ENCODE measurements at regions not wholly inside any gene's neighbourhood (a gene's known extent, or its start where the extent isn't known, plus 50 kb on each side); places are given as distances from the start of the nearest gene placed in this dataset.

DNA sequence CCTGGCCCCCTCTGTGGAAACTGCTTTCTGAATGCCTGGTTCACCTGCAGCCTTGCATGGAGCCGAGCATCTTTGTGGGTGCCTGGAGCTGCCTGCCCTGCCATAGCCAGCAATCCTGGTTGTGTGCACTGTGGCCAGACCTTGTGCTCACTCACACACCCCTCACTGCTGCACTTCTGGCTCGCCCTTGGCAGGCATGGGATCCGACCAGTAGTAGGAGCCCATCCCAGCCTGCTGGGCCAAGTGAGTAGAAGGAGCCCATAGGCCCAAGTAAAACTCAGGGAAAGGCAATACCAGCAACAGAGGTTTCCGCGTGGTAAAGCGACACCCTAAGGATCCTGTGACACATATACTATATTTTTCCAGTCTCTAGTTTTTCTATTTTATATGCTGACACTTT, 270.0 kb upstream of the NAV3 start:
- no peak for DNase-seq

- DNase-seq = no peak
Observed at GRCh38 chr12:77559400-77560074, 271.2 kb upstream of the NAV3 start.

- no peak for DNase-seq
Observed at GRCh38 chr12:77555074-77555473, 275.6 kb upstream of the NAV3 start.

DNA sequence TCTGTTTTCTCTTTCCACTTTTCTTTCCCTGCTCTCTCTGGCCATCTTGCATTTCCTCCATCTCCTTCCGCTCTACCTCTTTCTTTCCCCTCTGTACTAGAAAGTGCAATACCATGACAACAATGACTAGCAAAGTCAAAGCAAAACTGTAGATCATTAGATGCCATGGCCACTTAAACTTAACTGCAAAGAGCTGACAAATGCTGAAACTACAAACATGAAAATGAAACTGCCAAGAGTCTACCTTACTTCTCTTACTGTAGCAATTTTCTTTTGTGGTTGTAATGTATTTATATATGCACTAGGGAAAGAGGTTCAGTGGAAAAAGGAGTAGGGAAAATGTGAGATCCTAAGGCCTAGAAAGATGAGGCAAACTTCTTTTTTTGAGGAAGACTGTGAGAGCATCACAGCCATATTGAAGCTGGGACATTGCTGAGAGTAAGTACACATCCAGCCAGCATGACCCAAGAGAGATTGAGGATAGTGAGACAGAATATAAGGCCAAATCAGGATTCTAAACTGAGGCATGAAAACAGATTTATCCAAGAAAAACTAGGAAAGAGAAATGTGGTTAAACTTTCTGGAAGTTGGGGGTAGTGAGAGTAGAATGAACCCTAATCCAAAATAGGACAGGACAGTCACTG, 276.6 kb upstream of the NAV3 start:
- DNase-seq = no peak

DNA sequence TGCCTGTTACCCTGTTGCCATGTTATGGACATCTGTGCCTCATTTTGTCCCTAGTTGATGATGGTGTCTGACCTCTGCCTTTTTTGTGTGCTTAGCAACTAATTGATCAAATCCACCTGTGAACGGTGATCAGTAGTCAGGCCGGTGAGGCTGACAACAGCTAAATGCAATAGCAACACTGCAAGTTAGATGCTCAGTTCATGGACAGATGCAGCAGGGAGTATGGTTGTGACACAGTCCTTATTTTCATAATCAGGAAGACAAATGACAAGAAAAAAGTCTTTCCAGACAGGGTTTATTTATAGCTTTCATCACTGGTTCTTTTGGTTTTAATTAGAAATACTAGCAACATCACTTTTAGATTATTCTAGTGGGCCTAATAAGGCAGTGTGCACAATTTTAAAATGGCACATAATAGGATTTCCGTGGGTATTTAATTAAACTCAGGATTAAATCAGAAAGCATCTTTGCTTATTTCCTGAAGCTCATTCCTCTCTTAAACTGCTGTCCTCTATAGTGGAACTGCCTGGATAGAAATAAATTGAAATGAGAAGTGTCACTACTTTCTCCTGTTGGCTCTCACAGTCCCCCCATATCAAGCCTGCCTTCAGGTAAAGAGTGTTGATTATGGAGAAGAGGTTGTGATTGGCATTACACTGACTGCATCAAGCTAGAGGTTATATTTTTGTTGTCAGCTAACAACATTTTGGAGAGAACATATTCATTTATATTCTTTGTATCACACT, 281.1 kb upstream of the NAV3 start:
- DNase-seq = no peak

GRCh38 chr12:77548797-77549196, 281.9 kb upstream of the NAV3 start:
- DNase-seq = no peak

GRCh38 chr12:77540097-77540496, 290.6 kb upstream of the NAV3 start:
- no peak for DNase-seq

DNA sequence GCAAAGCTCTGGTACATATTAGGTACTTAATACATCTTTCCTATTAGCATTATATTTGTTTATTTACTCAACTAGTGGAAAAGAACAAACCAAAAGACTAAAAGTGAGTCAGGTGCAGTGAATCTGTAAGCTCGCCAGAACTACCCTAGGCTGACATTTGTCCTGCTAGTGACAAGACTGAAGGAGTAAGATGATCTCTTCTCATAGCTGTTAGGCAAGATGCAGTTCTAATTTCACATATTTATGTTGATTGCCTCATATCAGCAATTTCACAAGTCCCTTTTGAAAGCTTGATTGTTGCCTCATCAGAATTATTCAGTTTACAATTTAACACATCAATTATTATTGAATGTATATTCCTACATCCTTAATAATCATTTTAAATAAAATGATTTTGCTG, 293.0 kb upstream of the NAV3 start:
- no peak for DNase-seq

- no peak for DNase-seq
Observed at GRCh38 chr12:77535734-77536133, 295.0 kb upstream of the NAV3 start.

DNA sequence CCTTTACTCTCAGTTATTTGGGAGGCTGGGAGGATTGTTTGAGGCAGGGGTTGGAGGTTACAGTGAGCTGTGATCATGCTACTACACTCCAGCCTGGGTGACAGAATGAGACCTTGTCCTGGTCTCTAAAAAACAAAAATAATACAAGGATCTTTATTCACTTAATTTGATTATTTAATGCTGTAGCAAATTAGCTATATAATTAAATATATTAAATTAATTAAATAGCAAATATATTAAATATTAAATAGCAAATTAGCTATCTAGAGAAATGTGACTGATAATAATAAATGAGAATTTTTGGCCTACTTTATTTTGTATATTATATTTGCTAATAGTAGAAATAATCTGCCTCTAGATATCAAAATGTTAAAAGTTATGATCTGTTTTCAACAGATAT, 298.8 kb upstream of the NAV3 start:
- DNase-seq = no peak

DNA sequence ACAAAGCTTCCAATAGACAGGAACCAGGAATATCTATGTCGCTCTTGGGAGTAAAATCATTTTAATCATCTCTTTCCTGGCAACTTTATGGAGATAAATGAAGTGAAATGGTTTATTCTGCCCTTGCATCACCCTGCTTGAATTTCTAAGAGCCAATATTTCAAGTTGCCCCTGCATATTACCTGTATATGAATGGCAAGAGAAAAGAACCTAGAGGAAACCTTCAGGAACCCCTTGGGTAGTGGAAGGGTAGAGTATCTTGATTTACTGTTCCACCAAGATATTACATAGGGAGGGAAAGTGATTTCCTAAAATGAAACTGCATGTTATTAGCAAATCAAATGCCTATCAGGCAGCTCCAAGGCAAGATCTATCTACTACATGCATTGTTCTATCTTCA, 308.4 kb upstream of the NAV3 start:
- DNase-seq = no peak

- no peak for DNase-seq
Observed at GRCh38 chr12:77521508-77522115, 309.1 kb upstream of the NAV3 start.

GRCh38 chr12:77514511-77514910, 316.2 kb upstream of the NAV3 start:
- no peak for DNase-seq

GRCh38 chr12:77510985-77511384, 319.7 kb upstream of the NAV3 start:
- DNase-seq = no peak

DNA sequence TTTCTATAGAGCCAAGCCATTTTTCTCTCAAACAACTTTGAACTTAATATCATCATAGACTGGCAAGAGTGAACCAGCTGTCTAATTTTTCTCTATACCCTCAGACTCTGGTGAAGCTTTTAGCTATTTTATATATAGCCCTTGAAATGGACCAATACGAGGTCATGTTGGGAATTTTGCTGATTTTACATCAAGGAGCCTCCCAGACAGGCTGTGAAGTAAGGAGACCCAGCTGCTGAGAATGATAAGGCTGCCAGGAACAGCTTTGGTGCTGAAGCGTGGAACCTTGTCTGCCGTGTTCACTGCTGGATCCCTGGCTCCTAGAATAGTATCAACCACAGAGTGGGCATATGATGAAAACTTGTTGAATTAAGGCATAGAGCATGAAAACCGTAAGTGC, 326.2 kb upstream of the NAV3 start:
- DNase-seq = no peak

- no peak for DNase-seq
Observed at GRCh38 chr12:77500089-77500488, 330.6 kb upstream of the NAV3 start.

- no peak for DNase-seq
Observed at GRCh38 chr12:77497647-77498046, 333.0 kb upstream of the NAV3 start.

GRCh38 chr12:77496714-77497113, 334.0 kb upstream of the NAV3 start:
- no peak for DNase-seq

GRCh38 chr12:77494296-77494695, 336.4 kb upstream of the NAV3 start:
- no peak for DNase-seq

DNA sequence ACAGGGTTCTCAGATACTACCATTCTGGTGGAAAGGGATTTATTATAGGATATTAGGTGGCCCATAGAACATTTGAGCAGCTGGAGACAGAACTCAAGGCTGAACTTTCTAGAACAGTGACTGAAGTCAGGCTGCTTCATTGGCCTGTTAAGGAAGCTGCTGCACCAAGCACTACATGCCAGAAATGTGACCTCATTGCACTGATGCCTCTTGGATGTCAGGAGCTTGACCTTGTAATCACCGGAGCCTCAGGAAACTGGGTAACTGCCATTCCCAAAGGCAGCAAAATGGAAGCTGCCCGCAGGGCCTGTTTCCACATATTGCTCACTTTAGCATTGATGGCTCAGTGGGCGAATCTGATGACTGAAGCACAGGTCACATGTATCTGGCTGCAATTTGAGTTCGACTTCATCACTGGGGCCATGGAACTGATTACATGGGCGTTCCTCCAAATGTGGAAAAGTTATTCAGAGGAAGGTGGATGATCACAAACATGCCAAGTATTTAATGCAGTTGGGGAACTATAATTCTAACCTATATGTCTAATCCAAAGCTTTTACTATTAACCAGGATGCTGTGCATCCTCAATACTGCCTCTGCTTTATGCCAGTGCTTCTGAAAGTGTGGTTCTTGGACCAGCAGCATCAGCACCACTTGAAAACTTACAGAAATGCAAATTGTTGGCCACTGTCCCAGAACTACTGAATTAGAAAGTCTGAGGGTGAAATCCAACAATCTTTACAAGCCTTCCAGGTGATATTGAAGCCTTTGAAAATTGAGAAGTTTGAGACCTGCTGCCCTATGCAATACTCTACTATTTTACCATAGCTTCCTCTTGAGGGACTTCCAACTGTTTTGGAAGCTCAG, 337.2 kb upstream of the NAV3 start:
- no peak for DNase-seq

DNA sequence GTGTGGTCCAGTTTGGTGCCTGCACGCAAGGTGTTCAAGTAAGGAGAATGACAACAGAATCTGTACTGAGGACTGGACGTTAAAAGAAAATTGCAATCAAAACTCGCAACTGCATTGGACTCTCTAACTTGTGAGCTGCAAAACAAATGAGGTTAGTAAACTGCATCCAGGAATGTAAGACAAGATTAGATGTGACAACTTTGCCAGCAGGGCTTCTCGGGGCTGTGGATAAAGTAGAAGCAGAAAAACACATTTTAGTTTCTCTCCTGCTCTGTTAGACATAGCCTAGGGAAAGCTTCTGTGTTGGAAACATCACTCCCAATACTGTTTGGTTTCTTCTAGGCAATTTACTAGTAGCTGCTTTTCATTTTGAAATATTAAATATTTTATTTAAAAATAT, 338.2 kb upstream of the NAV3 start:
- no peak for DNase-seq

- no peak for DNase-seq
Observed at GRCh38 chr12:77489331-77489970, 341.2 kb upstream of the NAV3 start.
